Caco-2 (cell line): ENCODE measurements at regions not wholly inside any gene's neighbourhood (a gene's known extent, or its start where the extent isn't known, plus 50 kb on each side); places are given as distances from the start of the nearest gene placed in this dataset.

Experiments
- BruUV-seq: library from RNA; stranded (reverse); fragments of 400-500 nt; replicated peaks from 2 replicates; lab custom pipeline; 2021; lab: Mats Ljungman, UMichigan
- CTCF ChIA-PET: fragments of 300-600 bp; sonication (Branson Sonifier 250); formaldehyde crosslinking; loops from one replicate; lab custom pipeline; 2022; ENCODE audit warnings: antibody characterized with exemption; lab: Charles Lee
- POLR2A ChIA-PET: fragments of 300-600 bp; sonication (Branson Sonifier 250); formaldehyde crosslinking; loops from one replicate; lab custom pipeline; 2022; ENCODE audit warnings: antibody characterized with exemption; lab: Charles Lee
- DNase-seq, 2 experiments: peaks; one replicate each; pipeline versions ENCODE4 v3.0.0 to v3.0.0-alpha.2; 2020 to 2022
- H3K27me3 ChIP-seq: replicated peaks from 2 replicates; pipeline ENCODE4 v1.6.0; 2011; ENCODE audit warnings: low read length; ENCODE audit not compliant: control insufficient read depth, insufficient read depth
- H3K36me3 ChIP-seq: 2 replicates; pipeline ENCODE4 v1.5.1; 2011; ENCODE audit warnings: low read length; ENCODE audit not compliant: control insufficient read depth, insufficient read depth
- H3K4me1 ChIP-seq: fragments of 250-450 bp; sonication (Bioruptor Pico); 2 replicates; pipeline ENCODE4 v1.5.1; 2020; ENCODE audit warnings: mild to moderate bottlenecking
- H3K4me3 ChIP-seq: 2 replicates; pipeline ENCODE4 v1.5.1; 2011; ENCODE audit warnings: low read depth, mild to moderate bottlenecking, control low read depth, low read length
- H3K9me3 ChIP-seq: fragments of 250-450 bp; sonication (Bioruptor Pico); 2 replicates; pipeline ENCODE4 v1.5.1; 2020; ENCODE audit warnings: mild to moderate bottlenecking, moderate library complexity
- H3K27ac Mint-ChIP-seq: one replicate; pipeline ENCODE4 v1.8.0; 2022; ENCODE audit warnings: mixed read lengths; ENCODE audit not compliant: unreplicated experiment
- H3K27me3 Mint-ChIP-seq: one replicate; pipeline ENCODE4 v1.8.0; 2022; ENCODE audit warnings: mixed read lengths; ENCODE audit not compliant: insufficient read depth, unreplicated experiment
- H3K36me3 Mint-ChIP-seq: one replicate; pipeline ENCODE4 v1.8.0; 2022; ENCODE audit warnings: mild to moderate bottlenecking, mixed read lengths; ENCODE audit not compliant: insufficient read depth, unreplicated experiment
- H3K4me1 Mint-ChIP-seq: one replicate; pipeline ENCODE4 v1.8.0; 2022; ENCODE audit warnings: low read depth, mixed read lengths; ENCODE audit not compliant: unreplicated experiment
- H3K4me3 Mint-ChIP-seq: one replicate; pipeline ENCODE4 v1.8.0; 2022; ENCODE audit warnings: mild to moderate bottlenecking, moderate library complexity, mixed read lengths; ENCODE audit not compliant: unreplicated experiment
- H3K9me3 Mint-ChIP-seq: one replicate; pipeline ENCODE4 v1.8.0; 2022; ENCODE audit warnings: mixed read lengths; ENCODE audit not compliant: unreplicated experiment
- intact Hi-C: fragments of 100-400 bp; cut with micrococcal nuclease; formaldehyde crosslinking; loops from one replicate; pipeline ENCODE4 v1.10.0; 2022; ENCODE audit not compliant: unreplicated experiment
- TF ChIP-seq, protein P1 (sequence below), 2 experiments: fragments of 200-600 bp in 1 of 2; IDR thresholded peaks; 1 replicate in 1 of 2; 2 replicates in 1 of 2; pipeline versions ENCODE4 v1.5.1 to v1.8.0; 2011 to 2022; ENCODE audit warnings: antibody characterized with exemption in 1 of 2, control low read depth in 1 of 2, inconsistent platforms in 1 of 2, low read depth in 1 of 2, low read length in 1 of 2, mild to moderate bottlenecking in 1 of 2, moderate library complexity in 1 of 2; ENCODE audit not compliant: insufficient read depth in 1 of 2, severe bottlenecking in 1 of 2, unreplicated experiment in 1 of 2

DNA sequence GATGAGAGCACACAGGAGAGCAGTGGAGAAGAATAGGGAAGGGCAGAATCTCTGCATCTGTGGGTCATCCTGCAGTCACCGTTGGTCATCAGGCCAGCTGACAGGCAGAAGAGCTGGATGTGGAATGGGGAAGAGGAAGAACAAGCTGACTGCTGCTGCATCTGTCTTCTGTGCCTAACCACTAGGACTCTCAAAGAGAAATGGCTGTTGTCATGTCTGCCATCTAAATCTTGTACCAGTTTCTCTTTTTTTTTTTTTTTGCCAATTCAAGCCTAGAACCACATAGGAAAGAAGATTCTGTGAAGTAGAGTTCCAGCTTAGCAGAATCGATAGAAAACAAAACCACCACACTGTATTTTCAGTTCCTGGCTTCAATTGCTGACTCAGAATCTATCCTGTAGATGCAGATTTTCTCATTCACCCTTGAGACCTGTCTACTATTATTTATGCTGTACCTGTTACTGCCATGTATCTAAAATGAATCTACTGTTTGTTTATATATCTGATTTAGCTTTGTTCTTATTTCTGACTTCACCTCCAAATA is 421.9 kb upstream of the PRICKLE1 start:
- POLR2A ChIA-PET: no interaction called here
- peaks cover 2% of the 10 kb centered on the region; the same call in 1 of the 2 replicates for H3K9me3 ChIP-seq
- no peaks in the 10 kb centered on the region for H3K4me1 Mint-ChIP-seq
- H3K4me3 ChIP-seq: no peak overlapping the region
- no TSS peak for BruUV-seq
- no peaks in the 10 kb centered on the region for H3K27me3 ChIP-seq
- peaks cover 17% of the 10 kb centered on the region for H3K9me3 Mint-ChIP-seq
- intact Hi-C loops: no loop called here
- H3K36me3 Mint-ChIP-seq: no peaks in the 10 kb centered on the region
- no peaks in the 10 kb centered on the region for H3K36me3 ChIP-seq
- no peaks in the 10 kb centered on the region for H3K4me1 ChIP-seq
- H3K27me3 Mint-ChIP-seq: no peaks in the 10 kb centered on the region
- CTCF ChIA-PET: no interaction called here
- H3K27ac Mint-ChIP-seq: no peak overlapping the region
- TF ChIP-seq, protein P1, sequence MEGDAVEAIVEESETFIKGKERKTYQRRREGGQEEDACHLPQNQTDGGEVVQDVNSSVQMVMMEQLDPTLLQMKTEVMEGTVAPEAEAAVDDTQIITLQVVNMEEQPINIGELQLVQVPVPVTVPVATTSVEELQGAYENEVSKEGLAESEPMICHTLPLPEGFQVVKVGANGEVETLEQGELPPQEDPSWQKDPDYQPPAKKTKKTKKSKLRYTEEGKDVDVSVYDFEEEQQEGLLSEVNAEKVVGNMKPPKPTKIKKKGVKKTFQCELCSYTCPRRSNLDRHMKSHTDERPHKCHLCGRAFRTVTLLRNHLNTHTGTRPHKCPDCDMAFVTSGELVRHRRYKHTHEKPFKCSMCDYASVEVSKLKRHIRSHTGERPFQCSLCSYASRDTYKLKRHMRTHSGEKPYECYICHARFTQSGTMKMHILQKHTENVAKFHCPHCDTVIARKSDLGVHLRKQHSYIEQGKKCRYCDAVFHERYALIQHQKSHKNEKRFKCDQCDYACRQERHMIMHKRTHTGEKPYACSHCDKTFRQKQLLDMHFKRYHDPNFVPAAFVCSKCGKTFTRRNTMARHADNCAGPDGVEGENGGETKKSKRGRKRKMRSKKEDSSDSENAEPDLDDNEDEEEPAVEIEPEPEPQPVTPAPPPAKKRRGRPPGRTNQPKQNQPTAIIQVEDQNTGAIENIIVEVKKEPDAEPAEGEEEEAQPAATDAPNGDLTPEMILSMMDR (IDR thresholded peaks at IDR 0.05; ENCODE audit: insufficient read depth in 1 of 2, low read depth in 1 of 2, low read length in 1 of 2, severe bottlenecking in 1 of 2, unreplicated experiment in 1 of 2): no peak
- H3K4me3 Mint-ChIP-seq: no peak overlapping the region
- DNase-seq: no peak

DNA sequence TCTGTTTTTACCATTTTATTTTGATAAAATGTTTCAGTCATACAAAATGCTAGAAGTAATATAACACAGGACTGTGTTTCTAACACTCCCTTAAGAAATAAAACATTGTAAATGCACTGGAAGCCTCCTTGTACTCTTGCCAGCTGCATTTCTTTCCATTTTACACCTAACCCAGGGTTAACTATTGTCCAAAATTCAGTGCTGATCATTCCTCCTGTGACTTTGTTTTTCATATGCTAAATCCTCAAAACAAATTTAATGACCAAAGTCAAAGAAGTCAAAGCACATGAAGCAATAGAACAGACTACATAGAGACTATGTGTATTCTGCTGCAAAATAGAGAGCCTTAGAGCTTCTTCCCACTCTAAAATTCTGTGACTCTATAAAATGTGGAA is 420.3 kb upstream of the PRICKLE1 start:
- Histone ChIP-seq H3K27me3 (no peaks in the 10 kb centered on the region), H3K9me3 (no peaks in the 10 kb centered on the region), H3K4me3 (no peak overlapping the region), H3K36me3 (no peaks in the 10 kb centered on the region), H3K4me1 (no peaks in the 10 kb centered on the region)
- no TSS peak for BruUV-seq
- H3K4me3 Mint-ChIP-seq: no peak overlapping the region
- TF ChIP-seq, protein P1 (IDR thresholded peaks at IDR 0.05; ENCODE audit: insufficient read depth in 1 of 2, low read depth in 1 of 2, low read length in 1 of 2, severe bottlenecking in 1 of 2, unreplicated experiment in 1 of 2): no peak
- H3K27ac Mint-ChIP-seq: no peak overlapping the region
- ChIA-PET POLR2A (no interaction called here), CTCF (no interaction called here)
- intact Hi-C loops: no loop called here
- H3K4me1 Mint-ChIP-seq: no peaks in the 10 kb centered on the region
- no peaks in the 10 kb centered on the region for H3K27me3 Mint-ChIP-seq
- DNase-seq: no peak
- no peaks in the 10 kb centered on the region for H3K36me3 Mint-ChIP-seq
- H3K9me3 Mint-ChIP-seq: peaks cover 4% of the 10 kb centered on the region

DNA sequence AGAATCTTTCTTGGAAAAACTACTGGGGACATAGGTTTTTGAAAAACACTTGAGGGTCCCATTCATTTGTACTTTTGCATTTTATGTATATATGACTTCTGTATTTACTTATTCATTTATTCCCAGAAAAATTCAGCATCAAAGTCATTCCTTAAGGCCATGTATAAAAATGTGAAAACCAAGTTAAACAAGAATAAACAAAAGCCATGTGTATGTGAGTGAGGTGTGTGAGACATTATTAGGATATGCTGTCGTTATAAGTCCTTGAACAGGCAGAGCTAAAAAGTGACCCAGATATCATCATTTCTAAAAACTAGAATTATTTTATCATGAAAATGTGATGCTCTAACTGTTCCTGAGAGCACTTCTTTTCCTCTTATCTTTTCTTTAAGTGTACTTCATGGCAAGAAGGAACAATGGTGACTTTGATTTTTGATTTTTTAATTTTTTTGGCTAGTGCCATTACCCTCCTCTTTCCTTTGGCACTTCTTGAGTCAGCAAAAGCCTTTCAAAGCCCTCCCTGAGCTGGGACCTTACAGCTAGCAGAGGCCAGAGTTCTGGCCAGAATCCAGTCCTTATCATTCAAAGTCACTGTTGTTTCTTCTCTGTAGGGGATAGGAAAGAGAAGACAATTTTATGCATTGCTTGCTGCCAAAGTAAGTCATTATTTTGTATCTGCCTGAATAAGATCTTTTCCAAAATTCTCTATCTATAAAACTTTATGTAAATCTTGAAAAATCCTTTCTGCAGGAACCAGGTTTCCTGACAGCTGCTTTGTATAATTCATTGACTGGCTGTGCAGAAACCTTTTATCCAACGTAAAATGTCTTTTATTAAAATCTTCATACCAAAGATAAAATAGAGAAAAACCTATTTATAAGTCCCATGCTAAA is 419.7 kb upstream of the PRICKLE1 start:
- BruUV-seq: no TSS peak
- no peaks in the 10 kb centered on the region for H3K36me3 ChIP-seq
- ChIA-PET CTCF (no interaction called here), POLR2A (no interaction called here)
- no peaks in the 10 kb centered on the region for H3K9me3 ChIP-seq
- Mint-ChIP-seq H3K36me3 (no peaks in the 10 kb centered on the region), H3K27ac (no peak overlapping the region), H3K27me3 (no peaks in the 10 kb centered on the region), H3K9me3 (no peaks in the 10 kb centered on the region), H3K4me3 (no peak overlapping the region), H3K4me1 (no peaks in the 10 kb centered on the region)
- intact Hi-C loops: no loop called here
- TF ChIP-seq, protein P1 (IDR thresholded peaks at IDR 0.05; ENCODE audit: insufficient read depth in 1 of 2, low read depth in 1 of 2, low read length in 1 of 2, severe bottlenecking in 1 of 2, unreplicated experiment in 1 of 2): no peak
- no peak overlapping the region for H3K4me3 ChIP-seq
- H3K27me3 ChIP-seq: no peaks in the 10 kb centered on the region
- H3K4me1 ChIP-seq: no peaks in the 10 kb centered on the region
- no peak for DNase-seq
